ENCODE measurements at regions not wholly inside any gene's neighbourhood (a gene's known extent, or its start where the extent isn't known, plus 50 kb on each side); places are given as distances from the start of the nearest gene placed in this dataset.
A peak's percentile ranks its signal among the peaks of the same experiment; 100 is the strongest.

DNA sequence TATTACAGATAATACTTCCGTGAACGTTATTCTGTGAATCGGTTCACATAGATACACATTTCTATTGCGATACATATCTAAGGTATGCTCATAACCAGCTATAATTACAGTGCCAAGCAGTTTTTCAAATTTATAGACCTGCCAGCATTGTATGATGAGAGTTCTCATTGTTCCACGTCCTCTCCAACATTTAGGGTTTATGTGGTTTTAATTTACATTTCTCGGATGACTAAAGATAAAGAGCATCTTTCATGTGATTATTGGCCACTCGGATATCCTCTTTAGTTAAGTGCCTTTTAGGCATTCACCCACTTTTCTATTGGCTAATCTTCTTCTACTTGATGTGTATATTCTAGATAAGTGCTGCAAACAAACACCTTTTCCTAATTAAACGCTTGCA is 134.7 kb upstream of the CCDC54 start:
- DNase-seq (ENCODE audit: insufficient read length, low spot score), result no peak
- no peak for FAIRE-seq

- DNase-seq (ENCODE audit: insufficient read length, low spot score) (no peak), FAIRE-seq (no peak)
Observed at GRCh38 chr3:107247116-107247515, 130.1 kb upstream of the CCDC54 start.

DNA sequence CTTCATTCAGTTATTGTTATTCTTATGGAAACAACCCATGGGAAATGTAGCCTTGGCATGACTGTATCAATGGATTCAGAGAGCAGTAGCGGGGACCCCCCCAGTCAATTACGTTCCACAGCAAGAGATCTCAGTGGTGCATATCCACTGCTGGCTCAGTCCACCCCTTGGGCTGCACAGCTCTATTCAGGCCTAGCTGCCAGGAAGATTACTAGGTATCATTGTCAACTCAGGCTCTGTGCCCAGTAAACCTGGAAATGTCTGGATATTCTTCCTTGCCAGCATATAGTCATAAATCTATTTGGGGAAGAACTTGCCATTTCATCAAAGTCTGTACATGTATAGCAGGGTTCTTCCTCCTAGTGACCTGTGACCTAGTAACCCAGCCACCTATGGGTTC is 128.1 kb upstream of the CCDC54 start:
- no peak for FAIRE-seq
- DNase-seq (ENCODE audit: insufficient read length, low spot score), result no peak

GRCh38 chr3:107250221-107250620 is 127.0 kb upstream of the CCDC54 start:
- DNase-seq (ENCODE audit: insufficient read length, low spot score) (no peak), FAIRE-seq (no peak)

DNA sequence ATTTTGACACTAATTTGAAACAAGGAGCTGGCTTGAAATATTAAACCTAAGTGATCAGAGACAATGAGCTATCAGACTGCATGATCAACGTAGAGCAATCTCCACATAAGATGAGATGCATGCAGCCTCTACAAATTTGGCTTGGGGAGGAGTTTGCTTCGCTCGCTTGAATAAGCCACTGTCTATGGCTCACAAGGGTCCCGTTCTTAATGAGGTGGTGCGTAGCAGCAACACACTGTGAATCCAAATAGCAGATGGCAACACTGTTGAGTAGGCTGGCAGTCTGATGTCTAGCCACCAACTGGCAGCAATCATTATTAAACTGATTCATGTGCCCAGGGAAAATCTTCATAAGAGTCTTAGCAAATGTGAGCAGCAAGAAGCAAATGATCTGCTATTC is 125.4 kb upstream of the CCDC54 start:
- DNase-seq (ENCODE audit: insufficient read length, low spot score) (no peak), FAIRE-seq (no peak)

GRCh38 chr3:107256963-107257362 is 120.3 kb upstream of the CCDC54 start:
- no peak for DNase-seq (ENCODE audit: insufficient read length, low spot score)
- no peak for FAIRE-seq

DNA sequence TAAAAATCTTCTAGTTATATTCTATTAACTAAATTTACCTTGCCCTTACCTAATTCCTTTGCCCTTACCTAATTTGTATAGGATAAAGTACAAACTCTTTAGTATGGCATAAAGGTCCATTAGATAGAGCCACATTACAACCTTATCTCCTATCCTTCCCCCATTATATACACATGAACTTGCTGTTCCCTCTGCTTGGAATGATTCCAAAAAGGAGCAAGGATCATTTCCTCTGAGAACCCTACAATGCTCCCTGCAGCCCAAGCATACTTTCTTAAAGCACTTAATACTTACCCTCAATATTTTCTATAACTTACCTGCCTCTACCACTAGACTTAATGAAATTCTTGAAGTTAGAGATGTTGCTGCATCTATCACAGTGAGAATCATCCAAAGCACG is 118.9 kb upstream of the CCDC54 start:
- FAIRE-seq (no peak), DNase-seq (ENCODE audit: insufficient read length, low spot score) (no peak)

DNA sequence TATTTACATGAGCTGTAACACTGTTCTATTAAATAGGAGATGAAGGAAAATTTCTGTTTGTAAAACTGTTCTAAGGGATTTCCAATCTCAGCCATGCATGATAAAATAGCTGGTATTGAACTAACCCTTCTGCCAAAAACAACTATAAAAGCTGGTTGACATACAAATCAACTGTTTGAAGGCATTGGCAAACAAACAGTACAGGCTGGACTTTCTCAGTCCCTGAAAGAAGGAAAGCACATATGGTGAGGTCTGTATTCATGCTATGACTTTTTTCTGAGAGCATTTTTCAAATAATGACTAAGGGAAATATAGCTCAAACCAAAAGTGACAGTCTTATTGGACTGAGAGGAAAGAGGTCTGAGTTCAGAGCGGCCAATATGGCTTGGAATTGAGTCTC is 117.0 kb upstream of the CCDC54 start:
- no peak for FAIRE-seq
- DNase-seq (ENCODE audit: insufficient read length, low spot score), result no peak

- DNase-seq (ENCODE audit: insufficient read length, low spot score) (no peak), FAIRE-seq (no peak)
Observed at GRCh38 chr3:107263269-107264021, 113.8 kb upstream of the CCDC54 start.

GRCh38 chr3:107264888-107265287 is 112.4 kb upstream of the CCDC54 start:
- no peak for DNase-seq (ENCODE audit: insufficient read length, low spot score)
- FAIRE-seq, result no peak

DNA sequence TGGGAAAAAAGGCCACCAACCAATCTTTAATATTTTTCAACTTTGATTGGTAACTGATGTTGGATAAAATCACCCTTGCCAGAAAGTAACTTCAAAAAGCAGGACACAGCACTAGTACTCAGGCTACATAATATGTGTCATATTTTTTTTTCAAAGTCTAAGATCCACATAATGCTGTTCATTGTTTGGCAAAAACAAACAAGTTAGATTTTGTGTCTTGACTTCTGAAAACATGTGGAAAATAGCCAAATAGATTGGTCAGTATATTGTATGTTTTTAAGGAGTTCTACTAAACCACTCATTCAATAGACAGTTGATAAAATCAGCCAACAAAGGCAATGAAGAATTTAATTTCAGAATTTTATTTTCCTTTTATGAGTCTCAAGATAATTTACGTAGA is 111.7 kb upstream of the CCDC54 start:
- no peak for DNase-seq (ENCODE audit: insufficient read length, low spot score)
- no peak for FAIRE-seq

DNA sequence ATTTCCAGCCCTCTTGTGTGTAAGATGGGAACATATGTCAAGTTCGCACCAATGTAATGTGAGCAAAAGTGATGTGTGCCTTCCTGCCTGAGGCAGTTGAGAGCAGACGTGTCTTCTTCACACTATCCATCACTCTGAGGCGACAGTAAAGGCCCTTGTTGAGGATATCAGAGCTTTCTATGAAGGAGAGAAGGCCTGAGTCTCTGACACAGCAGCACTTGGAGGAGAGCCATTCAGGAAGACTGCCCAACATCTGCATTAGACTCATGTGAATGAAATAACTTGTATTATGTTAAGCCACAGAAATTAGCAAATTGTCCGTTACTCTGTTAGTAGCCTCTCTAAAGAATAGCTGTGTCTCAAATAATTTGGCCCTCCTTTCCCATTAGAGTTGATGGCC is 108.8 kb upstream of the CCDC54 start:
- FAIRE-seq (no peak), DNase-seq (ENCODE audit: insufficient read length, low spot score) (no peak)

GRCh38 chr3:107269136-107269535 is 108.1 kb upstream of the CCDC54 start:
- no peak for FAIRE-seq
- DNase-seq (ENCODE audit: insufficient read length, low spot score), result no peak

- DNase-seq (ENCODE audit: insufficient read length, low spot score) (peak; percentile 54), FAIRE-seq (no peak)
Observed at GRCh38 chr3:107271787-107272387, 105.4 kb upstream of the CCDC54 start.

DNA sequence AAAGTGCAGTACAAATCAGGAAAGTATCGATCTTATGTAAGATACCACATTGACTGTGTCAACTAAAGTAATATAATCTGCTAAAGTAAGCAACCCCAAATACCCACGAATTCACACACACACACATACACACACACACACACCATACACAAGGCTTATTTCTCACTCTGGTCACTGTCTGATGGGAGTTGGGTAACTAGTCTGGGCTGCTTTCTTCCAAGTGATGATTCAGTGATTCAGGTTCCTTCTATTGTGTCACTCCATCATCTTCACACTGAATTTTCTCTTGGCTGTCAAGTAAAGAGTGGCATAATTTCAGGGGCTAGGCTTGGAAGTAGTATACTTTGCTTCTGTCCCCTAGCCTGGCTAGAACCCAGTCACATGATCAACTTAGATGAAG is 104.8 kb upstream of the CCDC54 start:
- no peak for FAIRE-seq
- DNase-seq (ENCODE audit: insufficient read length, low spot score), result no peak

DNA sequence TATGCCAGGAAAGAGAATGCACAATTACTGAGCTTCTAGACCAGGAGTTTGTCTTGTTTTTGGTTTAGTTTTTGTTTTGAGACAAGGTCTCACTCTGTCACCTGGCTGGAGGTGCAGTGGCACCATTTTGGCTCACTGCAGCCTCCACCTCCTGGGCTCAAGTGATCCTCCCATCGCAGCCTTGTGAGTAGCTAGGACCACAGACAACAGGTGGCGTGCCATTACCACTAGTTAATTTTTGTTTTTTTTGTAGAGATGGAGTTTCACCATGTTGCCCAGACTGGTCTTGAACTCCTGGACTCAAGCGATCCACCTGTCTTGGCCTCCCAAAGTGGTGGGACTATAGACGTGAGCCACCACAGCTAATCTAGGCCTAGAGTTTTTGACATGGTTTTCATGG is 104.4 kb upstream of the CCDC54 start:
- DNase-seq (ENCODE audit: insufficient read length, low spot score) (no peak), FAIRE-seq (no peak)

- no peak for FAIRE-seq
- DNase-seq (ENCODE audit: insufficient read length, low spot score), result no peak
Observed at GRCh38 chr3:107273771-107274170, 103.5 kb upstream of the CCDC54 start.

- FAIRE-seq (no peak), DNase-seq (ENCODE audit: insufficient read length, low spot score) (no peak)
Observed at GRCh38 chr3:107275511-107275910, 101.7 kb upstream of the CCDC54 start.

GRCh38 chr3:107283948-107284347 is 93.3 kb upstream of the CCDC54 start:
- no peak for FAIRE-seq
- DNase-seq (ENCODE audit: insufficient read length, low spot score), result no peak

- FAIRE-seq (no peak), DNase-seq (ENCODE audit: insufficient read length, low spot score) (no peak)
Observed at GRCh38 chr3:107284612-107285011, 92.6 kb upstream of the CCDC54 start.

DNA sequence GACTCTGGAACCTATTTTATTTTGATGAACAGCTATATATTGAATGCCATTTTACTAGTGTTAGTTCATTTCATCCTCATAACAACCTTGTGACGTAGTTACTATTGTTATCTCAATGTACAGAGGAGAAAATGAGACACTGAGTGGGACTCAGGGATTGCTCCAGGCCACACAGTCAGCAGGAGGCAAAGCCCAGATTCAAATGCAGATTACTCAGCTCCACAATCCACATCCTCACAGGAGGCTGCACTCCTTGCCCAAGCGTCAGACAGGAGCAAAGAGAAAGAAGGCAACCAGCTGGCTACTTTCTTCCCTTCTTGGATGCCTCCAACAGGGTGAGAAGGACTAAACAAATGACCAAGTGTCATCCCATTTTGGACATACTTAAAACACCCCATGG is 92.0 kb upstream of the CCDC54 start:
- no peak for FAIRE-seq
- DNase-seq (ENCODE audit: insufficient read length, low spot score), result no peak

DNA sequence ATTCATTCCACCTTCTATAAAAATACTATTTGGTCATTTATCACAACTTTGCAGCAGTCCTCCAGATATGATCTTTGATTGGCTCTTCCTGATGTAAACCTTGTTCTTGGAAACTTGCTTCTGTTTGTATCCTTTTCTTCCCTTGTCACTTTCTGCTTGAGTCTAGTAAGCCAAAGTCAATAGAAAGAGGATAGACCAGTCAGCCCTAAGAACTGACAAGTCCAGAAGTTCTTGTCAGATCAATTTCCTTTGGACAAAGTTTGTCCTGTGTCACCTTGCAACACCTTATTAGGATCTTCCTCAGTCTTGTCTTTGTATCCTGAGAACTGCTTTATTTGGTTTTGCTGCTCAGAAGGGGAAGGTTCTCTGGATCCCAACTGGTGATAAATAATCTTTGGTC is 87.9 kb upstream of the CCDC54 start:
- no peak for DNase-seq (ENCODE audit: insufficient read length, low spot score)
- no peak for FAIRE-seq

GRCh38 chr3:107294117-107294516 is 83.1 kb upstream of the CCDC54 start:
- DNase-seq (ENCODE audit: insufficient read length, low spot score) (no peak), FAIRE-seq (no peak)
